H1 (cell line): ENCODE measurements at regions not wholly inside any gene's neighbourhood (a gene's known extent, or its start where the extent isn't known, plus 50 kb on each side); places are given as distances from the start of the nearest gene placed in this dataset.

Experiments
- CBX5 ChIP-seq: fragments of 300-800, 300-1000 bp; sonication (generic); IDR thresholded peaks from 2 replicates; pipeline ENCODE4 v1.7.1; 2016; ENCODE audit warnings: antibody characterized with exemption, low read length, low read depth
- EGR1 ChIP-seq: IDR thresholded peaks from 2 replicates; pipeline ENCODE4 v1.6.1; 2011; ENCODE audit warnings: low read depth, low read length, borderline replicate concordance
- EP300 ChIP-seq, 2 experiments: IDR thresholded peaks; 1 replicate in 1 of 2; 2 replicates in 1 of 2; pipeline ENCODE4 v1.6.1; 2011 to 2012; ENCODE audit warnings: low read depth in 2 of 2, low read length in 2 of 2, mild to moderate bottlenecking in 2 of 2, borderline replicate concordance in 1 of 2, inconsistent platforms in 1 of 2, moderate library complexity in 1 of 2
- HDAC2 ChIP-seq, 2 experiments: fragments of 300-600 bp in 1 of 2; sonication (generic) in 1 of 2; IDR thresholded peaks; 2 replicates each; pipeline ENCODE4 v1.6.1; 2011 to 2012; ENCODE audit warnings: low read depth in 2 of 2, low read length in 2 of 2, mild to moderate bottlenecking in 2 of 2, moderate library complexity in 2 of 2, borderline replicate concordance in 1 of 2, inconsistent platforms in 1 of 2
- NANOG ChIP-seq: IDR thresholded peaks from 2 replicates; pipeline ENCODE4 v1.6.1; 2011; ENCODE audit warnings: low read length, low read depth, mild to moderate bottlenecking, inconsistent platforms; ENCODE audit not compliant: insufficient read depth, poor library complexity, severe bottlenecking
- RFX5 ChIP-seq: IDR thresholded peaks from 2 replicates; pipeline ENCODE4 v1.6.1; 2011; ENCODE audit warnings: low read depth, low read length, improper control_type of control experiment, borderline replicate concordance
- RNF2 ChIP-seq: fragments of 200-900, 300-1000 bp; sonication (generic); IDR thresholded peaks from 2 replicates; pipeline ENCODE4 v1.7.1; 2016; ENCODE audit warnings: borderline replicate concordance, low read depth, mild to moderate bottlenecking, antibody characterized with exemption, low read length; ENCODE audit not compliant: poor library complexity, severe bottlenecking; ENCODE audit errors: missing control alignments

- TF ChIP-seq EGR1 = no peak
- TF ChIP-seq NANOG = no peak
- TF ChIP-seq CBX5 = no peak
- no peak for TF ChIP-seq RNF2
- no peak for TF ChIP-seq EP300 (IDR thresholded peaks at IDR 0.05; ENCODE audit: borderline replicate concordance in 1 of 2, low read depth in 2 of 2, low read length in 2 of 2)
- no peak for TF ChIP-seq HDAC2 (IDR thresholded peaks at IDR 0.05; ENCODE audit: borderline replicate concordance in 1 of 2, low read depth in 2 of 2, low read length in 2 of 2)
- no peak for TF ChIP-seq RFX5
Measured at GRCh38 chr13:37485756-37486155, 112.8 kb downstream of the POSTN start (continued).
